RKO (cell line): ENCODE measurements at regions not wholly inside any gene's neighbourhood (a gene's known extent, or its start where the extent isn't known, plus 50 kb on each side); places are given as distances from the start of the nearest gene placed in this dataset.
"Not testable (repeated sequence)": the region's sequence is repeated elsewhere in the genome, so short reads cannot be mapped to it uniquely, and the experiment has no call there.

Experiments used
- DNase-seq: peaks from one replicate; pipeline ENCODE4 v3.0.0-alpha.2; 2016; ENCODE audit warnings: low spot score

GRCh38 chr2:16368951-16369350 is 296.7 kb downstream of the CYRIA start:
- no peak for DNase-seq

DNA sequence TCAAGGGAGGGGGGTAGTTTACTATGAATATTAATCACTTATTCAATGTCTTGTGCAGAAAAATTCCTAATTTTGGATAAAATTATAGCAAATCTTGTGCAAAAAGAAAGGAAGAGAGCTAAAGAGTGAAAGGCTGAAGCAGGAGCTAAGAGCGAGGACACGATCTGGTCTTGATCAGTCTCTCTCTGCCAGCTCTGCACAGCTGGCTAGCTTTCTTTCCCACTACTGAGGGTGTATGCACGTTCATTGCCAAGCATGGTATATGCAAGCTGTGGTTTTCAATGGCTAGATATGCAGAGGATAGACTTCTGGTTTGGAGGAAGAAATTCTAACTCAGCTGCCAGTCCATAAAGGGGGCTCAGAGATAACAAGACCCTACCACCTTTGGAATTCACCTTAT is 297.3 kb downstream of the CYRIA start:
- DNase-seq, result no peak

DNA sequence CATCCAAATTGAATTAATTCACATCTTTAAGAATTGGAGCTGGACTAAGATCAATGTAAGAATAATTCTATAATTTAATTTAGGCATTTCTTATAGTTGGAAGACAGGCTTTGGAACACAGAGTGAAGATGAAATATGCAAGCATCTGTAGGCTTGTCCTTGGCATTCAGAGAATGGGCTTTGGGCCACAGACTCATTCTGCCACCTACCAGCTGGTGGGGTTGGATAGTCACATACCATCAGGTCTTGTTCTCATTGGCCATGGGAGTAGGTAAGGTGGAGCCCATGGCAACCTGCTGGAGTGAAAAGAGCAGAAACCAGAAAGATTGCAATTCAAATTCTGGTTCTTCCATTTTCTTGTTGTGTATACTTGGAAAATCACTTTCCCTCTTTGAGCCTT is 300.3 kb downstream of the CYRIA start:
- DNase-seq, result no peak

DNA sequence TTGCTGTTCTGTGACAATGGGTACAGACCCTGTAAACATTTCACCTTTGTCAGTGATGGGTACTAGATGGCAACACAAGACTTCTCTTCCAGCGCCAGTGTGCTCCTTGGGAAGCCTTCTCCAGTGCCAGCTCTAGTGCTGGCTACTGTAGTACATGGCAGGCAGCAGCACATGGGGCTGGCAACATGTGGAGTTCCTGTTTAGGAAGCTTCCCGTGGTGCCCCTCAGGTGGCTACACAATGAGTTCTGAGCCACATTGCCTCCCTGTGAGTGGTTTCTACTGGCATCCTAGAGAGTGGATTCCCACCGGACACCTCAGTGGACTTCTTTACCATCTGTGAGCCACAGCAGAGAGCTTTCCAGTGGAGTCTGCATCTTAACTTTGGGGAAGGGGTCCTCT is 302.1 kb downstream of the CYRIA start:
- no peak for DNase-seq

GRCh38 chr2:16362611-16363010 is 303.0 kb downstream of the CYRIA start:
- no peak for DNase-seq

- DNase-seq, result no peak
These were observed 304.2 kb downstream of the CYRIA start for GRCh38 chr2:16361261-16361995.

DNA sequence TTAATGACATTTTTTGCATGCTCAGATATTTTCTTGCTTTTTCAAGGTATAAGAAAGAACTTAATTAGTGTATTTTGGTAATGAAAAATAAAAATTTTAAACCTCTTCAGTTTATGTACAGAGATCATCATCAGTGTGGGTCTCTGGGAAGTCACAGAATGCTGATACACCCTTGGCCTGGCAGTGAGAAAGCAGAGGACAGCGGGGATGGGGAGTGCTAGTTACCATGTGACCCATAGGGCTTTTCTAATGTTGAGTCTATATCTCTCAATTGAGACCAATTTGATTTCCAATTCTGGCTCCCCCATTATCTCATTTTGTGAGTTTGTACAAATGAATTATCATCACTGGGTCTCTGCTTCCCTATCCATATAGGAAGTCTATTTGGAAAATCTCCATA is 305.7 kb downstream of the CYRIA start:
- no peak for DNase-seq

DNA sequence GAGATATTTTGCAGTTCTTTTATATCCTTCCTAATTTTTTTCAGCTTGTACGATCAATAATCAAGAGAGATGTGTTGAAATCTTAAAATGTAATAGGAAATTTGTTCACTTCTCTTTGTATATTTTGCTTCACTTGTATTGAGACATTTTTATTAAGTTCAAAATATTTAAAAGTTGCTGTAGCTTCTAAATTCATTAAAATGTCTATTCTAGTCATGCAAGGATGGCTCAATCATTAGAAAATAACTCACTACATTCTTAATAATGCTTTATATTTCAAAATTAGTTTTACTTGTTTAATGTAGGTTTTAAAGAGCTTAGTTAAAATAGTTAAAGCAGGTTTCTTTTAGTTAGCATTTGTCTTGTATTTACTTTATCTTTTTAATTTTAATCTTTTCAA is 308.4 kb downstream of the CYRIA start:
- DNase-seq, result no peak

DNA sequence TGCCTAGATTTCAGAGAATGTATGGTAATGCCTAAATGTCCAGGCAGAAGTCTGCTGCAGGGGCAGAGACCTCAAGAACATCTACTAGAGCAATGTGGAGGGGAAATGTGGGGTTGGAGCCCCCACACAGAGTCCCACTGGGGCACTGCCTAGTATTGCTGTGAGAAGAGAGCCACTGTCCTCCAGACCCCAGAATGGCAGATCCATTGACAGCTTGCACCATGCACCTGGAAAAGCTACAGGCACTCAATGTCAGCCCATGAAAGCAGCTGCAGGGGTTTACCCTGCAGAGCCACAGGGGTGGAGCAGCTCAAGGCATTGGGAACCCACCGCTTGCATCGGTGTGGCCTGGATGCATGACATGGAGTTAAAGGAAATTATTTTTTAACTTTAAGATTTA is 314.1 kb downstream of the CYRIA start:
- DNase-seq, result no peak

- DNase-seq, result no peak
These were observed 314.5 kb downstream of the CYRIA start for GRCh38 chr2:16351137-16351536.

DNA sequence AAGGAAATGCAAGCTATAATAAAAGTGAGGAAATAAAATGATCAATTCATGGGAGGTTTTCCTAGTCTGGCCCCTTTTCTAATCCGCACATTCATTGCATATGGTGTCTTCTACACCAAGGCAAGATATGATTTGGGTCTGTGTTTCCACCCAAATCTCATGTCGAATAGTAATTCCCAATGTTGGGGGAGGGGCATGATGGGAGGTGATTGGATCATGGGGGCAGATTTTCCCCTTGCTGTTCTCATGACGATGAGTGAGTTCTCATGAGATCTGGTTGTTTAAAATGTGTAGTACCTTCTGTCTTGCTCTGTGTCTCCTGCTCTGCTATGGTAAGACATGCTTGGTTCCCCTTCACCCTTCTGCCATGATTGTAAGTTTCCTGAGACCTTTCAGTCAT is 315.4 kb downstream of the CYRIA start:
- DNase-seq, result no peak

- no peak for DNase-seq
These were observed 315.8 kb downstream of the CYRIA start for GRCh38 chr2:16349811-16350210.

- no peak for DNase-seq
These were observed 316.7 kb downstream of the CYRIA start for GRCh38 chr2:16348821-16349515.

DNA sequence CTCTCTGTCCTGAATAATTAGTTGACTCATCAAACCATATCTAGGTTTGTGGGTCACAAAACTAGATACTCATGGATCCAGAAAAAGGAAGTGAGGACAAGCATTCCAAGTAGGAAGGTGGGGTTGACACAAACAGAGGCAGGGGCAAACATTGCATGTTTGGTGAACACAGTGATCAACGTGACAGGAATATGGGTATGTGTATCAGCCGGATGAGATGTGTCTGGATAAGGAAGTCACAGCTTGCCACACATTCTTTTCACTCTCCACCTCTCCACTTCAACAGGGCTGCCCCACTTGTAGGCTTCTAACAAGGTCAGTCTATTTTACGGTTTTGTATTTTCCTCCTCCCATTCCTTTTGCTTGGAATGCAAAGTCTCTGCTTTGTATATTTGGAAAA is 319.0 kb downstream of the CYRIA start:
- DNase-seq, result no peak

DNA sequence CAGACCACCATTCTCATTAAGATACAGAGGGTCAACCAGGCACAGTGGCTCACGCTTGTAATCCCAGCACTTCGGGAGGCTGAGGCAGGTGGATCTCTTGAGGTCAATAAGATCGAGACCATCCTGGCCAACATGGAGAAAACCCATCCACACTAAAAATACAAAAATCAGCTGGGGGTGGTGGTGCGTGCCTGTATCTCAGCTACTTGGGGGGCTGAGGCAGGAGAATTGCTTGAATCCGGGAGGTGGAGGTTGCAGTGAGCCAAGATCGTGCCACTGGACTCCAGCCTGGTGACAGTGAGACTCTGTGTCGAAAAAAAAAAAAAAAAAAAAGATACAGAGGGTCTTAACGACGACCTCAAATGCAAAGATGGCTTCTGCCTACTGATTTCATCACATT is 320.4 kb downstream of the CYRIA start:
- DNase-seq, result not testable (repeated sequence)

GRCh38 chr2:16339206-16339605 is 326.4 kb downstream of the CYRIA start:
- no peak for DNase-seq

DNA sequence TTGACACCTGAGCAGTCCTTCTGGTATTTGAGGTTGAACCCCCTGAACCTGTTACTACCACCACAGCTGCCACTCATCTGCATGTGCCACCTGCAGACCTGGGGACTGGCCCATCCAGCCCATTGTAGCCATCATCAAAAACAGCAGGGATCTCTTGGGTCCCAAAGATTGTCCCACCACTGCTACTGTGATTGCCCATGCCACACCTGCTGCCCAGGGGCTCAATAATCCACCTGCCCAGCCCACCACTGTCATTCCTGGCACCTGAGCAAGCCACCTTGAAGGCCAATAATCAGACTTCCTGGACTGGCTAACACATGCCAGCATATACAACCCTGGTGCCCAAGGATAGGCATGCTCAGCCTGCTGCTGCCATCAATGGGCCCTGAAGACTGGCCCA is 327.6 kb downstream of the CYRIA start:
- DNase-seq, result no peak

DNA sequence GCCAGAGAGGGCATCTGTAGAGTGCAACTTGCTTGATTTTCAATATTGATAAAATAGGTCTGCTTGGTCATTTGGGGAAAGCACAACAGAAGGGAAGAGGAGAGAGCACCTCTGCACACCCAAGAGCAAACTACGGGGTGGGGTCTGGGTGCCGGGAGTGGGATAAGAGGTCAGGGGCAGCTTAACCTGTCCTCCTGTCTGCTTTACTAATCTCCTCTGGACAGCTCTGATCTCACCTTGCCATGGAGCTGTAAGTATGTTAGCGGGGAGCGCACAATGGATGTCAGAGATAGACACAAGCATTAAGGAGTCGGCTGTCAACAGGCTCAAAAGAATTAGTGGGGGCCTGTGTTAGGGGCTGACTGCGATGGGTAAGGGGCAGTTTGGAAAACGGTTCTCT is 328.7 kb downstream of the CYRIA start:
- DNase-seq, result no peak

DNA sequence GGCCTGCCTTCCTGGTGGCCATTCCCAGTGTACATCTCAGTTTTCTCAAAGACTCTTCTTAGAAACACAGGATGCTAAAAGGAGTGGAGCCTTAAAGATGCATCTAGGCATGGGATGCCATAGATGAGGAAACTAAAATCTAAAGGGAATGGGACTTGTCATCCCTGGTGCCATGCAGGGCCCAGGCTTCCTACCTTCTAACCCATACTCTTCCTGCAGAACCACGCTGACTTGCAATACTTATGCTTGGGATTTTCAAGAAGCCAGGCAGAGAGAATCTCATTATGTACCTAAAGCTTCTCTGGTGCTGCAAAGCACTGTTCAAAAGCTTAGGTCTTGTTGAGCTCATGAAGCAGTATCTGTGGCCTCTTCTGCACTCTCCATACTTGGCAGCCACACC is 329.1 kb downstream of the CYRIA start:
- DNase-seq, result no peak

- DNase-seq, result no peak
These were observed 329.7 kb downstream of the CYRIA start for GRCh38 chr2:16335947-16336346.

- DNase-seq, result no peak
These were observed 330.1 kb downstream of the CYRIA start for GRCh38 chr2:16335604-16335930.

DNA sequence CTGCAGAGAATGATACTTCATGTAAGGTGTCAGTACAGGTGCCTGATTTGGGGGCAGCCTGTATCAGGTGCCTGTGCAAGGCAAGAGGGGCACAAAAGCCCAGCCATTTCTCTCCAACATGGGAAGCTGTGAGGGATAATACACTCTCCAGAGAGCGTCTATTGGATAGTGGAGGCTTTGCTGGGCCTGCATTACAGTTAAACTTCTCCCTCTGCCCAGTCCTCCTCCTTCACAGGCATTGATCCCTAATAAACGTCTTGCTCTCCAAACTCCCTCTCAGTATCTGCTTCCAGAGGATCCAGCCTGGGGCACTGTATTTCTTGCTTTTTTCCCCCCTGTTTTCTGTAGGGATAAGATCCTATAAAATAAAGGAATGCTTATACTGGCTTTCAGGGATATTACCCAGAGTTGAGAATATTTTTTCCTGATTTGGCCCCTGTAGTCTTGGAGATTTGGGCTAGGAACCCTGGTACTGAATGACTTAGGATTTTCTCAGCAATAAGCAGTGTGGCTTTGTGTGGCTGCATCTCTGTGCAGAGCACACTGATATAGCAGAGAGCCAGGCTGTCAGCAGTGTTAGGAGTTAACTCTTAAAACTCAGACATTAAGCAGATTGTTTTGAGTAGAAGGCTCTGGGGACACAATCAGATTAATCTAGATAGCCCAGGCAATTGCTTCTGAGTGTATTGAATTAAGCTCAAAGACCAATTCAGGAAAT is 330.6 kb downstream of the CYRIA start:
- DNase-seq, result no peak

DNA sequence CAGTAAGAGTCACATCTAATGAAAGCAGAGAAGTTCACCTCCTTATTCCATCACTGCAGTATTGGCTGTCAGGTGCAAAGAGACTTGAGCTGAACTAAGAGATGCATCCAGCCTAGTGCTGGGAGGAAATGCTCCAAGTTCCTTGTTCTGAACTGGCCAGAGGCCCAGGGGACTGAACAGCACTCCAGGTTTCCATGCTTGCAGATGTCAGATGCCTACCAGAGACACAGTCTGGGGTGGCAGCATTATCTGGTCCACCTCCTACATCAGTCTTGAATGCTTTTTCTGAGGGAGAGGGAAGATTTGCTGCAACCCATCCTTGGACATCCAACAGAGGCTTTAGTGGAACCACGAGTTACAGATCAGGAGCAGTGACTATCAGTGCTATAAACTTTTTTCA is 331.3 kb downstream of the CYRIA start:
- no peak for DNase-seq
